Activated CD8-positive, alpha-beta T cell treated with anti-CD3 and anti-CD28 coated beads for 36 hours (primary cell): ENCODE measurements at regions not wholly inside any gene's neighbourhood (a gene's known extent, or its start where the extent isn't known, plus 50 kb on each side); places are given as distances from the start of the nearest gene placed in this dataset.

ENCODE experiments used
- ATAC-seq: fragments of 200-7000 bp; cut with Tn5 transposase; one replicate; pipeline ENCODE4 v1.10.0; 2021; ENCODE audit warnings: mild to moderate bottlenecking, moderate library complexity
- CTCF ChIA-PET: fragments of 350-600 bp; sonication (Branson Sonifier 250); formaldehyde crosslinking; loops from one replicate; lab custom pipeline; 2021; ENCODE audit warnings: antibody characterized with exemption; lab: Charles Lee
- POLR2A ChIA-PET: fragments of 350-600 bp; sonication (Branson Sonifier 250); formaldehyde crosslinking; loops from one replicate; lab custom pipeline; 2021; ENCODE audit warnings: antibody characterized with exemption; lab: Charles Lee
- DNase-seq: peaks from one replicate; pipeline ENCODE4 v3.0.0-alpha.2; 2020
- H3K27ac Mint-ChIP-seq: one replicate; pipeline ENCODE4 v1.8.0; 2021; ENCODE audit warnings: mild to moderate bottlenecking, mixed read lengths
- H3K27me3 Mint-ChIP-seq: one replicate; pipeline ENCODE4 v1.8.0; 2021; ENCODE audit warnings: mixed read lengths
- H3K36me3 Mint-ChIP-seq: one replicate; pipeline ENCODE4 v1.8.0; 2021; ENCODE audit warnings: low read depth, mixed read lengths
- H3K4me1 Mint-ChIP-seq: one replicate; pipeline ENCODE4 v1.8.0; 2021; ENCODE audit warnings: low read depth, mixed read lengths
- H3K4me3 Mint-ChIP-seq: one replicate; pipeline ENCODE4 v1.8.0; 2021; ENCODE audit warnings: mild to moderate bottlenecking, moderate library complexity, mixed read lengths
- H3K9me3 Mint-ChIP-seq: one replicate; pipeline ENCODE4 v1.8.0; 2021; ENCODE audit warnings: mixed read lengths
- intact Hi-C: fragments of 100-400 bp; cut with micrococcal nuclease; formaldehyde crosslinking; loops from one replicate; pipeline ENCODE4 v1.10.0; 2022
- TF ChIP-seq, protein P1 (sequence below): fragments of 200-600 bp; IDR thresholded peaks from one replicate; pipeline ENCODE4 v1.8.0; 2022; ENCODE audit warnings: antibody characterized with exemption, mild to moderate bottlenecking

DNA sequence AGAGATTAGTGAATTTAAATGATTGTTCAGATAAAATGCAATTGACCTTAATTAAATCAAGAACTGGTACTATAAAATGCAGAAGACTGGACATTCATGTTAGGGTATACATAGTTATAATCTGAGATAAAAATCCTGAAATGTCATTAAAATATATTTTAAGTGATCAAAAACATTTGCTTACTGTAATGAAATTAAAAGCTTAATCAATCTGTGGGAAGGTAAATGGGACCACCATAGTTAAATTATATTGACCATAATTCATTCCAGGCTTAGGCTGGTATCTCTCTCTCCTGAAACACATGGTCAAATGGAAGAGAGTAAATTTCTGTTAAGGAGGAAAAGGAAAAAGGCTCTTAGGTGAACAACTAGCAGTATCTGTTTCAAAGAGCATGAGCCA lies 474.4 kb downstream of the C4orf33 start:
- CTCF ChIA-PET: no interaction called here
- H3K9me3 Mint-ChIP-seq: peaks cover 2% of the 10 kb centered on the region
- intact Hi-C loops: no loop called here
- ATAC-seq (no peak), DNase-seq (no peak)
- no peaks in the 10 kb centered on the region for H3K36me3 Mint-ChIP-seq
- POLR2A ChIA-PET: no interaction called here
- no peaks in the 10 kb centered on the region for H3K4me1 Mint-ChIP-seq
- H3K27me3 Mint-ChIP-seq: no peaks in the 10 kb centered on the region
- no peak overlapping the region for H3K4me3 Mint-ChIP-seq
- TF ChIP-seq, protein P1, sequence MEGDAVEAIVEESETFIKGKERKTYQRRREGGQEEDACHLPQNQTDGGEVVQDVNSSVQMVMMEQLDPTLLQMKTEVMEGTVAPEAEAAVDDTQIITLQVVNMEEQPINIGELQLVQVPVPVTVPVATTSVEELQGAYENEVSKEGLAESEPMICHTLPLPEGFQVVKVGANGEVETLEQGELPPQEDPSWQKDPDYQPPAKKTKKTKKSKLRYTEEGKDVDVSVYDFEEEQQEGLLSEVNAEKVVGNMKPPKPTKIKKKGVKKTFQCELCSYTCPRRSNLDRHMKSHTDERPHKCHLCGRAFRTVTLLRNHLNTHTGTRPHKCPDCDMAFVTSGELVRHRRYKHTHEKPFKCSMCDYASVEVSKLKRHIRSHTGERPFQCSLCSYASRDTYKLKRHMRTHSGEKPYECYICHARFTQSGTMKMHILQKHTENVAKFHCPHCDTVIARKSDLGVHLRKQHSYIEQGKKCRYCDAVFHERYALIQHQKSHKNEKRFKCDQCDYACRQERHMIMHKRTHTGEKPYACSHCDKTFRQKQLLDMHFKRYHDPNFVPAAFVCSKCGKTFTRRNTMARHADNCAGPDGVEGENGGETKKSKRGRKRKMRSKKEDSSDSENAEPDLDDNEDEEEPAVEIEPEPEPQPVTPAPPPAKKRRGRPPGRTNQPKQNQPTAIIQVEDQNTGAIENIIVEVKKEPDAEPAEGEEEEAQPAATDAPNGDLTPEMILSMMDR: no peak
- no peak overlapping the region for H3K27ac Mint-ChIP-seq

DNA sequence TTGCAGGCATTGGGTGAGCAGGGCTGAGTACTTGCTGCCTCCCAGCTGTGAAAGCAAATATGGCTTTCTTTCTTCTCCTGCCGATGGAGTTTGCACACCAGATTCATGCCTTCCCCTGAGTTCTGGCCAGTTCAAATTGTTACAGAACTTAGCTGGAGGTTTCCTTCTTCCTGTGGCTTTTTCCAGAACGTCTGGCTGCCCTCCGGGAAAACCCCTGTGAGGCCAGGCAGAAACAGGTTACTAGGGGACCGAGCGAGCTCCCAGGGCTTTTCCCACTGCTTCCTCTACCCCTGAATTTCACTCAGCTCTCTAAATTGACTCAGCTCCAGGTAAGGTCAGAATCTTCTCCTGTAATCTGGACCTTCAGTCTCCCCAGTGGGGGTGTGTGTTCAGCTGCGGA lies 482.4 kb downstream of the C4orf33 start:
- ChIA-PET POLR2A (no interaction called here), CTCF (no interaction called here)
- H3K9me3 Mint-ChIP-seq: no peaks in the 10 kb centered on the region
- H3K27me3 Mint-ChIP-seq: no peaks in the 10 kb centered on the region
- ATAC-seq: no peak
- H3K27ac Mint-ChIP-seq: no peak overlapping the region
- H3K36me3 Mint-ChIP-seq: no peaks in the 10 kb centered on the region
- no peaks in the 10 kb centered on the region for H3K4me1 Mint-ChIP-seq
- H3K4me3 Mint-ChIP-seq: no peak overlapping the region
- TF ChIP-seq, protein P1: no peak
- intact Hi-C loops: no loop called here
- no peak for DNase-seq

DNA sequence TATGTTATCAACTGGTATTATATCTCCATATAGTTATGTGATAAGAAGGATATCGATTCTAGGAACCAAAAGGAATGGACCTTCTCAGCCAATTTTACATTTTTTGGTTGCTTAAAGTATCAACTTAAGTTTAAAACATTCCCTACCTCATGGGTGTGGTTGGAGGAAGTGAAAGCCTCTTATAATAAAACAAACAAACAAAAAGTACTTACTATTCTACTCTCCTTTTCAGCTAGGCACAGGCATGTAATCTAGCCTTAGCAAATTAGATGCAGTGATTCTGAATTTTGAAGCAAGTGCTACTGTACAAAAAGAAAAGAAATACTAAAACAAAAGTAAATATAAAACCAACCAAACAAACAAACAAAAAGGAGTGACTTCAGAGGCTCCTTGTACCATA lies 485.4 kb downstream of the C4orf33 start:
- ChIA-PET POLR2A (no interaction called here), CTCF (no interaction called here)
- no peak overlapping the region for H3K4me3 Mint-ChIP-seq
- peaks cover 4% of the 10 kb centered on the region for H3K9me3 Mint-ChIP-seq
- H3K27me3 Mint-ChIP-seq: no peaks in the 10 kb centered on the region
- no peak overlapping the region for H3K27ac Mint-ChIP-seq
- TF ChIP-seq, protein P1: no peak
- DNase-seq (no peak), ATAC-seq (no peak)
- H3K36me3 Mint-ChIP-seq: no peaks in the 10 kb centered on the region
- H3K4me1 Mint-ChIP-seq: no peaks in the 10 kb centered on the region
- intact Hi-C loops: no loop called here

GRCh38 chr4:129583868-129584267 lies 487.9 kb downstream of the C4orf33 start:
- TF ChIP-seq, protein P1: no peak
- Mint-ChIP-seq H3K36me3 (no peaks in the 10 kb centered on the region), H3K4me3 (no peak overlapping the region), H3K27me3 (no peaks in the 10 kb centered on the region), H3K9me3 (peaks cover 6% of the 10 kb centered on the region), H3K4me1 (no peaks in the 10 kb centered on the region), H3K27ac (no peak overlapping the region)
- ChIA-PET POLR2A (no interaction called here), CTCF (no interaction called here)
- no peak for ATAC-seq
- DNase-seq: no peak
- intact Hi-C loops: no loop called here

GRCh38 chr4:129598582-129598981 lies 502.6 kb downstream of the C4orf33 start:
- Mint-ChIP-seq H3K9me3 (no peaks in the 10 kb centered on the region), H3K36me3 (no peaks in the 10 kb centered on the region), H3K27me3 (no peaks in the 10 kb centered on the region), H3K27ac (no peak overlapping the region), H3K4me3 (no peak overlapping the region), H3K4me1 (no peaks in the 10 kb centered on the region)
- DNase-seq: no peak
- ChIA-PET CTCF (no interaction called here), POLR2A (no interaction called here)
- intact Hi-C loops: no loop called here
- no peak for ATAC-seq
- TF ChIP-seq, protein P1: no peak
